Trophoblast cell (in vitro differentiated cells and primary cell): ENCODE measurements at regions not wholly inside any gene's neighbourhood (a gene's known extent, or its start where the extent isn't known, plus 50 kb on each side); places are given as distances from the start of the nearest gene placed in this dataset.

Source experiments
- DNase-seq, 2 donors: peaks; one replicate each; pipeline ENCODE4 v3.0.0-alpha.2; 2016
- H2AFZ ChIP-seq: 2 replicates; pipeline ENCODE4 v1.6.1; 2013; ENCODE audit warnings: low read length, moderate library complexity, mild to moderate bottlenecking; ENCODE audit not compliant: insufficient read depth, poor library complexity
- H2AK5ac ChIP-seq: 2 replicates; pipeline ENCODE4 v1.6.1; 2013; ENCODE audit warnings: mild to moderate bottlenecking, low read length
- H2BK120ac ChIP-seq: 2 replicates; pipeline ENCODE4 v1.6.1; 2013; ENCODE audit warnings: low read length, mild to moderate bottlenecking, moderate library complexity; ENCODE audit not compliant: insufficient read depth, poor library complexity
- H2BK12ac ChIP-seq: 2 replicates; pipeline ENCODE4 v1.6.1; 2013; ENCODE audit warnings: mild to moderate bottlenecking, low read length, moderate library complexity
- H2BK5ac ChIP-seq: 2 replicates; pipeline ENCODE4 v1.6.1; 2013; ENCODE audit warnings: low read length, low read depth, moderate library complexity, mild to moderate bottlenecking; ENCODE audit not compliant: poor library complexity
- H3K14ac ChIP-seq: 2 replicates; pipeline ENCODE4 v1.6.1; 2013; ENCODE audit warnings: mild to moderate bottlenecking, low read length
- H3K18ac ChIP-seq: 2 replicates; pipeline ENCODE4 v1.6.1; 2013; ENCODE audit warnings: mild to moderate bottlenecking, low read length
- H3K23ac ChIP-seq: 2 replicates; pipeline ENCODE4 v1.6.1; 2013; ENCODE audit warnings: low read length
- H3K27ac ChIP-seq: 2 replicates; pipeline ENCODE4 v1.5.1; 2013; ENCODE audit warnings: low read depth, mild to moderate bottlenecking, inconsistent platforms, low read length, moderate library complexity
- H3K27me3 ChIP-seq: 2 replicates; pipeline ENCODE4 v1.6.1; 2013; ENCODE audit warnings: inconsistent platforms, mild to moderate bottlenecking, low read length, moderate library complexity; ENCODE audit not compliant: insufficient read depth
- H3K36me3 ChIP-seq, 2 experiments: 1 replicate in 1 of 2; 2 replicates in 1 of 2; pipeline ENCODE4 v1.6.1; 2013; ENCODE audit warnings: low read length in 2 of 2, mild to moderate bottlenecking in 2 of 2, moderate library complexity in 1 of 2; ENCODE audit not compliant: insufficient read depth in 2 of 2, control insufficient read depth in 1 of 2
- H3K4ac ChIP-seq: 2 replicates; pipeline ENCODE4 v1.6.1; 2013; ENCODE audit warnings: low read depth, mild to moderate bottlenecking, low read length, moderate library complexity
- H3K4me1 ChIP-seq, 2 experiments: 1 replicate in 1 of 2; 2 replicates in 1 of 2; pipeline ENCODE4 v1.6.1; 2013; ENCODE audit warnings: low read length in 2 of 2, mild to moderate bottlenecking in 2 of 2, moderate library complexity in 1 of 2; ENCODE audit not compliant: insufficient read depth in 2 of 2, control insufficient read depth in 1 of 2
- H3K4me2 ChIP-seq: 2 replicates; pipeline ENCODE4 v1.6.1; 2013; ENCODE audit warnings: inconsistent platforms, mild to moderate bottlenecking, low read length, moderate library complexity
- H3K4me3 ChIP-seq: 2 replicates; pipeline ENCODE4 v1.5.1; 2013; ENCODE audit warnings: mild to moderate bottlenecking, low read depth, low read length, inconsistent platforms
- H3K79me1 ChIP-seq: one replicate; pipeline ENCODE4 v1.6.1; 2013; ENCODE audit warnings: low read length
- H3K79me2 ChIP-seq: 2 replicates; pipeline ENCODE4 v1.6.1; 2013; ENCODE audit warnings: low read length, mild to moderate bottlenecking; ENCODE audit not compliant: control insufficient read depth, insufficient read depth, poor library complexity
- H3K9ac ChIP-seq: 2 replicates; pipeline ENCODE4 v1.6.1; 2013; ENCODE audit warnings: mild to moderate bottlenecking, low read length
- H3K9me3 ChIP-seq: 2 replicates; pipeline ENCODE4 v1.6.1; 2013; ENCODE audit warnings: low read depth, mild to moderate bottlenecking, control low read depth, inconsistent platforms, low read length; ENCODE audit not compliant: insufficient read depth
- H4K12ac ChIP-seq: 2 replicates; pipeline ENCODE4 v1.6.1; 2013; ENCODE audit warnings: low read depth, mild to moderate bottlenecking, low read length, moderate library complexity
- H4K8ac ChIP-seq: 2 replicates; pipeline ENCODE4 v1.6.1; 2013; ENCODE audit warnings: low read depth, mild to moderate bottlenecking, low read length, moderate library complexity
- H4K91ac ChIP-seq: one replicate; pipeline ENCODE4 v1.6.1; 2013; ENCODE audit warnings: low read depth, mild to moderate bottlenecking, low read length, moderate library complexity
- WGBS: extraction: QIAGEN DNeasy Blood & Tissue Kit; methylation state at CpG from one replicate; pipeline ENCODE4 v1.1.7; 2013; ENCODE audit warnings: missing lambda C conversion rate; ENCODE audit not compliant: insufficient read length, insufficient coverage; ENCODE audit errors: extremely low coverage; 5-methylcytosine and 5-hydroxymethylcytosine counted together

DNA sequence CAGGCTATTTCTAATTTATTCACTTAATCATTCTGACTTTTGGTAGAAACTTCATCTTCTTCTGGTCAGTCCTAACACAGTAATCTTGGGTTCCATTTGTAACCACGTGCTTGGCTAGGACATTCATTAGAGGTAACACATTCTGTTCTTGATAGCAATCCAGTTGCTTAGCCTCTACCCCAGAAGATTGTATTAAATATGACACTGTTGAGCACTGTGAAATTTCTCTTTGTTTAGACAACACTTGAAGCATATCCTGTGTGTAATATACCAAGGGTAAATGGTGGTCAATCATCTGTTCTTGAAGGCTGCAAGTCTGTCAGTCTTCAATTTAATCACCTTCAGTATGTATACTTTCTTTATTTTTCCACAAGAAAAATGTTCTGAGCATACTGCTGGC, 523.0 kb downstream of the ANKRD50 start:
- H3K23ac ChIP-seq: no peak overlapping the region
- H3K79me1 ChIP-seq: no peaks in the 10 kb centered on the region
- H4K91ac ChIP-seq: no peak overlapping the region
- no peak overlapping the region for H4K8ac ChIP-seq
- no peaks in the 10 kb centered on the region for H3K9me3 ChIP-seq
- no peak overlapping the region for H3K4me2 ChIP-seq
- H3K27me3 ChIP-seq: no peaks in the 10 kb centered on the region
- no peak overlapping the region for H3K18ac ChIP-seq
- H4K12ac ChIP-seq: no peak overlapping the region
- DNase-seq: no peak
- H3K4ac ChIP-seq: no peak overlapping the region
- no peaks in the 10 kb centered on the region for H3K4me1 ChIP-seq
- no peak overlapping the region for H2AK5ac ChIP-seq
- H2AFZ ChIP-seq: no peak overlapping the region
- no peaks in the 10 kb centered on the region for H3K36me3 ChIP-seq
- no peak overlapping the region for H3K14ac ChIP-seq
- H3K4me3 ChIP-seq: no peak overlapping the region
- H2BK5ac ChIP-seq: no peak overlapping the region
- no peak overlapping the region for H2BK12ac ChIP-seq
- H3K27ac ChIP-seq: no peak overlapping the region
- H3K79me2 ChIP-seq: no peaks in the 10 kb centered on the region
- no peak overlapping the region for H2BK120ac ChIP-seq
- no CpG with 5 or more reads among the region's 1 CpG for WGBS
- no peak overlapping the region for H3K9ac ChIP-seq

DNA sequence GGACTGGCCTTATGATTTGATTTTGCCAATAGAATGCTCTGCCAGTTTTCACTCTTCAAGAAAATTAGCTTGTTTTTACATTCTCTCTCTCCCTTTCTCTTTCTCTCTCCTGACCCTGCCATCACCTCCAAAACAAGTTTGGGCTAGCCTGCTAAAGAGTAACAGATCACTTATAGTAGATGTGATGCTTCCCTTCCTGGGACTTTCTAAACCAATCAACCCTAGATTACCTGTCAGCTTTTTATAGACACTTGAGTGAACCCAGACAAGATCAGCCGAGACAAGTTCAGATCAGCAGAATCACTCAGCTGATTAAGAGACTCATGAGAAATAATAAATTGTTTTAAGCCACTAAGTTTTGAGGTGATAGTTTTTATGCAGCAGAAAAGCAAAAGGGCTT, 521.2 kb downstream of the ANKRD50 start:
- H3K9ac ChIP-seq: no peak overlapping the region
- no peak overlapping the region for H3K14ac ChIP-seq
- H2AK5ac ChIP-seq: no peak overlapping the region
- H3K79me1 ChIP-seq: no peaks in the 10 kb centered on the region
- H3K27me3 ChIP-seq: no peaks in the 10 kb centered on the region
- H2BK5ac ChIP-seq: no peak overlapping the region
- H4K91ac ChIP-seq: no peak overlapping the region
- H2BK12ac ChIP-seq: no peak overlapping the region
- H3K4me1 ChIP-seq: no peaks in the 10 kb centered on the region
- no peaks in the 10 kb centered on the region for H3K36me3 ChIP-seq
- H3K79me2 ChIP-seq: no peaks in the 10 kb centered on the region
- H3K23ac ChIP-seq: no peak overlapping the region
- no peak overlapping the region for H3K27ac ChIP-seq
- DNase-seq: no peak
- no peak overlapping the region for H4K8ac ChIP-seq
- H4K12ac ChIP-seq: no peak overlapping the region
- H2AFZ ChIP-seq: no peak overlapping the region
- no peaks in the 10 kb centered on the region for H3K9me3 ChIP-seq
- no peak overlapping the region for H3K4me3 ChIP-seq
- H3K4ac ChIP-seq: no peak overlapping the region
- H3K4me2 ChIP-seq: no peak overlapping the region
- no peak overlapping the region for H2BK120ac ChIP-seq
- H3K18ac ChIP-seq: no peak overlapping the region
- WGBS: no CpG with 5 or more reads among the region's 1 CpG

DNA sequence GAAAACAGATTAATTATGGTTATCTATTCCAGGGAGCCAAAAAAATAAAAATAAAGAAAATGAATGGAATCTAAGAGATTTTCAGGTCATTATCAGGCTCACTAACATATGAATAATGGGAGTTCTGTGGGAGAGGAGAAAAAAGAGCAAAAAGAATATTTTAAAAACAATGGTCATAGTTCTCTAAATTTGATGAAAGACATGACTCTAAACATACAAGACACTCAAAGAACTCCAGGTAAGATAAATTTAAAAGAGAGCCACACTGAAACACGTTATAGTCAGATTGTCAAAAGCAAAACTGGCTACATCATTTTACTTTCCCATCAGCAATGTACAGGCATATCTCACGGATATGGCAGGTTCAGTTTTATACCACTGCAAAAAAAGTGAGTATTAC, 520.0 kb downstream of the ANKRD50 start:
- H3K4ac ChIP-seq: no peak overlapping the region

DNA sequence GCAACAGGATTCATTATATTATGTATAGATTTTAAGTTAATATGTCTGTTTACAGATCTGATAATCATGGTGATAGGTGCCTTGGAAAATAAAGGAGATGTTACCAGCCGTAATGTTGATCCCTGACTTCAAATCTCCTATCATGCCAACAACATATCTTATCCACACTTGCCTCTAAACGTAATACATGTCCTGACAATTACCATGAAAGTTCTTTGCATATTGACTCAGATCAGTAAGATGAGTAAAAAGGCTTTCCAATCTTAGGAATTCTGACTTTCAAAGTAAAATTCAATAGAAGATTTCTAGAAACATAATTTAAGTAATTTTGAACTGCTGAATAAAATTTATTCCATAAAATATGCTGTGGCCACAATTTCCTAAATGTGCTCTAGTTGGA, 513.3 kb downstream of the ANKRD50 start:
- no peaks in the 10 kb centered on the region for H3K9me3 ChIP-seq
- no peak overlapping the region for H3K27ac ChIP-seq
- H3K79me2 ChIP-seq: no peaks in the 10 kb centered on the region
- H3K14ac ChIP-seq: no peak overlapping the region
- H3K79me1 ChIP-seq: no peaks in the 10 kb centered on the region
- H3K23ac ChIP-seq: no peak overlapping the region
- H2BK120ac ChIP-seq: no peak overlapping the region
- no peak overlapping the region for H4K12ac ChIP-seq
- no peak overlapping the region for H4K91ac ChIP-seq
- no peak overlapping the region for H2AFZ ChIP-seq
- H3K9ac ChIP-seq: no peak overlapping the region
- H3K4me3 ChIP-seq: no peak overlapping the region
- DNase-seq: no peak
- H3K4me2 ChIP-seq: no peak overlapping the region
- no peak overlapping the region for H2BK5ac ChIP-seq
- WGBS: no CpG with 5 or more reads among the region's 2 CpGs
- H3K4ac ChIP-seq: no peak overlapping the region
- H3K27me3 ChIP-seq: no peaks in the 10 kb centered on the region
- no peak overlapping the region for H3K18ac ChIP-seq
- no peaks in the 10 kb centered on the region for H3K4me1 ChIP-seq
- H2BK12ac ChIP-seq: no peak overlapping the region
- H4K8ac ChIP-seq: no peak overlapping the region
- H3K36me3 ChIP-seq: no peaks in the 10 kb centered on the region
- no peak overlapping the region for H2AK5ac ChIP-seq

More for the DNA sequence above, 520.0 kb downstream of the ANKRD50 start:
- Histone ChIP-seq H3K27ac (no peak overlapping the region), H3K9me3 (no peaks in the 10 kb centered on the region), H3K4me2 (no peak overlapping the region), H3K23ac (no peak overlapping the region), H2BK120ac (no peak overlapping the region), H4K91ac (no peak overlapping the region), H3K4me3 (no peak overlapping the region), H3K79me1 (no peaks in the 10 kb centered on the region), H4K12ac (no peak overlapping the region), H3K18ac (no peak overlapping the region), H2BK5ac (no peak overlapping the region), H2AFZ (no peak overlapping the region), H2BK12ac (no peak overlapping the region), H3K4me1 (no peaks in the 10 kb centered on the region), H2AK5ac (no peak overlapping the region), H3K79me2 (no peaks in the 10 kb centered on the region), H3K36me3 (no peaks in the 10 kb centered on the region), H4K8ac (no peak overlapping the region), H3K14ac (no peak overlapping the region), H3K9ac (no peak overlapping the region), H3K27me3 (no peaks in the 10 kb centered on the region)
- WGBS: no CpG with 5 or more reads among the region's 2 CpGs
- DNase-seq: no peak
